Stromal cell of bone marrow (primary cell): ENCODE measurements at regions not wholly inside any gene's neighbourhood (a gene's known extent, or its start where the extent isn't known, plus 50 kb on each side); places are given as distances from the start of the nearest gene placed in this dataset.
"Not testable (repeated sequence)": the region's sequence is repeated elsewhere in the genome, so short reads cannot be mapped to it uniquely, and the experiment has no call there.

Experiments used
- DNase-seq: peaks from one replicate; pipeline ENCODE4 v3.0.0-alpha.2; 2012; ENCODE audit warnings: low read depth

GRCh38 chr11:31957674-31958073 is 133.2 kb upstream of the RCN1 start:
- no peak for DNase-seq

GRCh38 chr11:31956310-31956709 is 134.6 kb upstream of the RCN1 start:
- no peak for DNase-seq

GRCh38 chr11:31955838-31956237 is 135.0 kb upstream of the RCN1 start:
- no peak for DNase-seq

GRCh38 chr11:31953803-31954327 is 137.0 kb upstream of the RCN1 start:
- no peak for DNase-seq

- DNase-seq, result not testable (repeated sequence)
Measured at GRCh38 chr11:31949733-31950200, 138.6 kb upstream of the PAX6 start.

GRCh38 chr11:31947051-31947450 is 135.9 kb upstream of the PAX6 start:
- DNase-seq, result no peak

- no peak for DNase-seq
Measured at GRCh38 chr11:31943056-31943780, 132.1 kb upstream of the PAX6 start.

- no peak for DNase-seq
Measured at GRCh38 chr11:31940371-31941037, 129.4 kb upstream of the PAX6 start.

GRCh38 chr11:31939004-31939403 is 127.9 kb upstream of the PAX6 start:
- DNase-seq, result no peak

GRCh38 chr11:31936312-31936711 is 125.2 kb upstream of the PAX6 start:
- no peak for DNase-seq

- no peak for DNase-seq
Measured at GRCh38 chr11:31932879-31933278, 121.8 kb upstream of the PAX6 start.

- no peak for DNase-seq
Measured at GRCh38 chr11:31927982-31928381, 116.9 kb upstream of the PAX6 start.

GRCh38 chr11:31926816-31927528 is 115.8 kb upstream of the PAX6 start:
- DNase-seq, result no peak

GRCh38 chr11:31926106-31926505 is 115.0 kb upstream of the PAX6 start:
- no peak for DNase-seq

GRCh38 chr11:31922450-31922849 is 111.3 kb upstream of the PAX6 start:
- DNase-seq, result no peak

GRCh38 chr11:31921081-31921480 is 110.0 kb upstream of the PAX6 start:
- no peak for DNase-seq

- no peak for DNase-seq
Measured at GRCh38 chr11:31919175-31919574, 108.1 kb upstream of the PAX6 start.

- no peak for DNase-seq
Measured at GRCh38 chr11:31915867-31916266, 104.7 kb upstream of the PAX6 start.

- no peak for DNase-seq
Measured at GRCh38 chr11:31913985-31914384, 102.9 kb upstream of the PAX6 start.

GRCh38 chr11:31912808-31913207 is 101.7 kb upstream of the PAX6 start:
- no peak for DNase-seq

- no peak for DNase-seq
Measured at GRCh38 chr11:31910950-31911576, 99.9 kb upstream of the PAX6 start.
